ENCODE measurements at regions not wholly inside any gene's neighbourhood (a gene's known extent, or its start where the extent isn't known, plus 50 kb on each side); places are given as distances from the start of the nearest gene placed in this dataset.
"Not testable (repeated sequence)": the region's sequence is repeated elsewhere in the genome, so short reads cannot be mapped to it uniquely, and the experiment has no call there.

DNA sequence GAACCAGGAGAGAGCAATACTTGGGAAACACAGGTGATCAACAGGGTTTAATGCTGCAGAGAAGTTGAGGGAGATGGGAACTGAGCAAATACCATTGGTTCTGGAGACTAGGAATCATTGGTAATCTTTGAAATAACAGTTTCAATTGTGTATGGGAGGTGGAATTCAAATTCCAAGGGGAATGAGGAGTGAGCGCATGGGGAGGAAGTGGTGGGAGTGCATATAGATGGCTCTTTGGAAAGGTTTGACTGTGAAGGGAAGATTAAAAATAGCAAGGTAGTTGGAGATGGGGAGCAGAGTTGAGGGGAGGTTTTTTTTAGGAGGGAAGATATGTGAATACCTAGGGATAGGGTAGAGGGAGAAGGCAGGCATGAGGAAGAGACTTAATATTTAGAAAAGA is 51.1 kb upstream of the ROPN1 start:
- no peak for DNase-seq

DNA sequence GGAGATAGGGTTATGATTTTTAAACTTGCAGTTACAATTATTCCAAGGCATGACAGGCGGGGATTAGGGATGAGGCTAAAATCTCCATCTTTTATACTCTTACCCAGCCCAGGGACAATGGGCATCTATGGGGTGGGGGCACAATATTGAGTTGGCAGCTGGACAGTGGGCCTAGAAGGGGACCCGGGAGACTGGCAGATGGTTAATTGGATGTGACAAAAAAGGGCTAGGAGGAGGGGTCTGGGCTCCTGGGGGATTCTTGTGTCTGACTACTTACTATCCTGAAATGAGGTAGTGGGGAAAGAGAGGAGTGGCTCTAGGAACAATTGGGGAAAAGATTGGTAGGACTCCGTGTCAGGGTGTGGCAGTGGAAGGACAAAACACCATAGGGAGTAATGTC is 53.0 kb upstream of the ROPN1 start:
- DNase-seq: no peak

DNA sequence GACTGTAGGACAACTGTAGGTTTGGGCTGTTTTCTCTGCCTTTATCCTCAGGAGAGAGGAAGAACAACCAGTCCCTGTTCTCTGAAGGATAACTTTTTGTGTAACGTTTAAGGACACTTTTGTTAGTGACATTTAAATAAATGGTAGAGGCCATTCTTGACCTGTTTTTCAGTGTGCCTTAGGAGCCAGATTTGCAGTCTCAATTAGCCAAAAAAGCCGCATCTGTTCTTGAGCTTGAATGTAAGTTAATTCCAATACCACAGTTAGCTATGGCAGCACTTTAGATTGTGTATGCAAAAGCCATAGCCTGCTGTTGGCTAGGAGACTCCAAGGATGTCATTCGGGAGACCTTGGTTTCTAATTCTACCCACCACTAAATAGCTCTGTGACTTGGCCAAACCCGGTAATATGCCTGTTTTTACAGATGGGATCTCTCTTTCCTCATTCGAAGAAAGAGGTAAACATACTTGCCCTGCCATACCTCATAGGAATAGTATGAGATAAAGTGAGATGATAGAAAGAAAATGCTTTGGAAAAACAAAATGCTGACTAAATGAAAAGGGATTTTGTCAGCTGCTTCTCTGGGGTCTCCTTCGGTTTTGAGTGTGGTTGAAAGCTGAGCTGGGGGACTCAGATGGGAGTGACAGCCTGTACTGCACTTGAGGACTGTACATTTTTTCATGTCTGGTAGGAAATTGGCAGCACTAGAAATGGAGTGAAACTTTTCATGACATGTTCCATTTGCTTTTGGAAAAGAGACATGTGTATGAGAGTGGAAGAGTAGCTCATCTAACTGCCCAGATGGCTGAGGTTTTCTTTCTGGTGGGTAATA is 57.3 kb upstream of the ROPN1 start:
- no peak for DNase-seq

DNA sequence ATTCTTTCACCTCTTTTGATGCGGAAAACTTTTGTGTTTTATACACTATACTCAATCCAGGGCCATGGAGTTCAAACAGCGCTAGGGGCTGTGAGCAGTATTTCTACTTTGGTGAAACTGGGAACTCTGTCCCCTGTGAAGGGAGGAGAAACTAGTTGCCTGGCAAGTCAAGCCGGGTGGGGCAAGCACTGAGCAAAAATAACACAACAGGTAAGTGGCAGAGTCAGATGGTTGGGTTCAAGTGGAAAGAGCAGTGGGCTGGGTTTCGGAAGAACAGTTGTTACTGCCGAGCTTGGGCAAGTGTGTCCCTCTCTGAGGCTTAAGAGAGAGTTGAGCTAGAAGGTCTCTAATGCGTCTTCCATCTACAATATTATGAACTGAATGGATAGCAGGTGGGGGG is 59.7 kb upstream of the ROPN1 start:
- DNase-seq: no peak

- DNase-seq: peak; percentile 52
These were observed 61.9 kb upstream of the ROPN1 start for GRCh38 chr3:124053871-124054270.

- no peak for DNase-seq
These were observed 64.9 kb upstream of the ROPN1 start for GRCh38 chr3:124056846-124057245.

DNA sequence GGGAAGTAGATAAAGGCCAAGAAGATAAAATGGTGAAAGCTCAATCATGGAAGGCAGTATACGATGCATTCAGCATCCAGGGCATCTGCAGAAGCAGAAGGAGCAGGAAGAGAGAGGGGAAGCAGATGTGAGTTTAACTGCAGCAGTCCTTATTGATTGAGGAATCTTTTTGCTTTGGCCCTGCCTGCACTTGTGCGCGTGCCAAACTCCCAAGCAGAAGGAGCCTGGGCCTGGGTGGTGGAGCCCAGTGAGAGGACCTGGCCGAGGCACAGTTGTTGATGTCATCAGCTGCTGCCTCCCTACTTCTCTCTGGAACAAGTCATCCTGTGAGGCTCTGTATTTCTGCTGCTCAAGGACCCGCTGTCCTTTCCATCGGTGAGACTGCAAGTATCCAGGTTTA is 65.5 kb upstream of the ROPN1 start:
- peak; percentile 26 for DNase-seq

- no peak for DNase-seq
These were observed 67.7 kb upstream of the ROPN1 start for GRCh38 chr3:124059580-124059979.

DNA sequence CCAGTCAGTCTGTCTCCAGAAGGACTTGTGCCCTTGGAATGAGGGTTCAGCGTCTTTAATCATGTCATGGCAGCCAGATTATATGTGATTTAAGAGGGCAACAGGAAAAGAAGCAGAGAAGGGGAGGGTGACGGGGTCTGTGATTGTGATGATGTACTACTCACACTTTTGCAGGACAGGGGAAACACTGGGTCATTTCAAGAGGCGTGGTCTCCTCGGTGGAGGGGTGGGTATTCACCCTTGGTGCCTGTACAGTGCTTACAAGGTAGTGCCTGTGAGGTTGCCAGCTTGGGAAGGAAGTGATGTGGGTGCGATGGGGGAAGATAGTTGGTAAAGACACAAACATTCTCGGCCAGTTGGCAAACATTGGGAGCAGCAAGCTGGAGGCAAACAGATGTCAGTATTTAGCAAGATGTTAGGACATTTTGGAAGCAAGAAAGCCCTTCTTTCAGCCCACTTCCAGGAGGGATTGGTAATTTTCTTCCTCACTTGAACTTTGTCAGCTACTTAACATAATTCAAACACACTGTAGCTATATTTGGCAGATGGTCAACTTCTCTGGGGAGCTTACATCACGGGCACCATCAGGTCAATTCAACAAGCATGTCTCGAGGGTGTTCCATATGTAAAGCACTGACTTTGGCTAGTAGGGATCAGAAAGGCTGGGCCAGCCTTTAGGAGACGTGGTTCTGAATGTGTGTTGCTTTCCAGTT is 71.4 kb upstream of the ROPN1 start:
- peak; percentile 33 for DNase-seq

- no peak for DNase-seq
These were observed 72.1 kb upstream of the ROPN1 start for GRCh38 chr3:124064050-124064449.

GRCh38 chr3:124066543-124066942 is 74.6 kb upstream of the ROPN1 start:
- DNase-seq: not testable (repeated sequence)

DNA sequence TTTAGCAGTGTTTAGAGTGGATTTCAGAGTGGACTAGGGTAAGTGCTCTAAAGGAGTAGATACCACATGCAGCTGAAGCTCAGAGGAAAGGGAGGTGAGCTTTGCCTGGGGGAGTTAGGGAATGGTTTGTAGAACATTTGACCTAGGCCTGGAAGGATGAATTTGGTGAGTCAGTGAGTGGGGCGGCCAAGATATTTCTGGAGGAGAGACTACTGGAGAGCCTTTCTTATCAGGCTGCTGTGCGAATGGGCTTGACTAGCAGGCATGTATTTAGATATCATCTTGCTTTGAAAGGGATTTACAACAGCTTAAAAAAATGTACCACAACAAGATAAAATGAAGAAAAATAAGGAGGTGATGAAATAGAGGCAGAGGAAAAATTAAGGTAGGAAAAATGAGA is 77.8 kb upstream of the ROPN1 start:
- DNase-seq: not testable (repeated sequence)

DNA sequence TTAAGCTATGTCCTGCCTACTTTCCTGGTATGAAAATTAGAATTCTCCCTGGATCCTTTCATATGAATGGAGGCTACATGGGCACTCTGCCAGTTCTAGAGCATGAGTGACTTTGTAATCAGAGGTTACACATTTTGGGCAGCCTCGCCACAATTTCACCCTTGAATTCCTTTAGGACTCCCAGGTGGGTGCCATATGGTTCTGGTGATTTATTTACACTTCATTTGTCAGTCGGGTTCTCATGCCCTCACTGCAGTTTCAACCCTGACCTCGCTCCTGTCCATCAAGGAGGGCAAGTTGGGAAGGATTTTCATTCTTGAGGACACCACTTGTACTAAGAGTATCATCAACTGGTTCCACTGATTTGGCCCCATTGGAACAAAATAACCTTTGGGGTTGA is 83.2 kb upstream of the ROPN1 start:
- not testable (repeated sequence) for DNase-seq

- DNase-seq: no peak
These were observed 83.8 kb upstream of the ROPN1 start for GRCh38 chr3:124075753-124076152.

GRCh38 chr3:124076235-124076634 is 84.3 kb upstream of the ROPN1 start:
- no peak for DNase-seq

DNA sequence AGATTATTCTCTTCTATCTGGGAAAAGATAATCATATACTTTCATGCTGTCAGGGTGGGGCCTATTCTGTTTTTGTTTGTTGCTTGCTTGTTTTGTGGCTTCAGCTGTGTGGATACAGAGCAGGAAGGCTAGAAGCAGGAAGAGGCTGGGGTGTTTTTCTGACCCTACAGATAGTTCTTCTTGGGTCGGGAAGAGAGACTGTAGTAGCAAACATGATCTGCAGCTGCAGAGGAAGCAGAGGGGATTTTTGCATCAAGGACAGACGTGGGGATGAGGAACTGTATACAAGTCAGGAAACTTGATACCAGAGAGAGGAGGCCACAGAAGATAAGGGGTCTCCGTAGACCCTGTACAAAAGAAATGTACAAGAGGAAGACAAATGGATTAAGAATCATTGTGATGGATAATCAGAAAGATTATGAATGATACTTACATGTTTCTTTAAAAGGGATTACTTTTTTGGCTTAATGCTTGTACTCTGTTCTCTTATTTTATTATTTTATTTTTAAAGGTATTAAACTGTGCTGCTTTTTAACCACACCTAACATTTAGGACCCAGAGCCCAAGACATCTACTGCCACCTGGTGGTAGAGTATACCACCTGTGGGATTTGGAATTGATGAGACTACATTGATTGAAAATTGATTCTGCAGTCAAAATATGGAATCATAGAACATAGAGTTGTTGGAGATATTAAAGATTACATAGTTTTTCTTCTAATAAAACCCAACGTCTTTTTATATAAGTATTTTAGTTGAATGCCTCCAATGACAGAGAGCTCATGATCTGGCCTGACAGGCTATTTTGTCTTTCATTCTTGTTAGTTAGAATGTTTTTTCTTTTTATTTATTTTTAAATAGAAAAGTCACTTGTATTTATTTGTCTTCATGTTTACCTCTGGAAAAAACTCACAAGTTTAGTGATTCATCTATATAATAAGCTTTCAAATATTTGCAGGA is 87.3 kb upstream of the ROPN1 start:
- DNase-seq: peak; percentile 67

- no peak for DNase-seq
These were observed 88.0 kb upstream of the ROPN1 start for GRCh38 chr3:124079912-124080276.

DNA sequence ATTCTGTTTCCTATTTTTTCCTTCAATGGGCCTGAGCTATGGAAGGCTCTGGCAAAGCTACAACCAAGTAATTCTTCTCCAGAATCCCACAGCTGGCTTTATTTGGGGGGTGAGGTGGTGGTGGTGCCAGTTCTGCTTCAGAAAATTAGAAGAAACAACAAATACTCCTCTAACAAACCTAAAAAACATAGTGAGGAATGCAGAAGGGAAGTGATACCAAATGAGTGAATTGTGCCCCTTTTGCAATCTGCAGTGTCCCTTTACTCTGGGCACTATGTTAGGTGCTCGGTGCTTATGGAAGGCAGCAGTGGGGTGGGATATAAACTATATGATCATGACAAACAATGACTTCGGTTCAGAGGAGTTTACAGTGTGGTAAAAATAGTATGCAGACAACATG is 90.4 kb upstream of the ROPN1 start:
- no peak for DNase-seq

DNA sequence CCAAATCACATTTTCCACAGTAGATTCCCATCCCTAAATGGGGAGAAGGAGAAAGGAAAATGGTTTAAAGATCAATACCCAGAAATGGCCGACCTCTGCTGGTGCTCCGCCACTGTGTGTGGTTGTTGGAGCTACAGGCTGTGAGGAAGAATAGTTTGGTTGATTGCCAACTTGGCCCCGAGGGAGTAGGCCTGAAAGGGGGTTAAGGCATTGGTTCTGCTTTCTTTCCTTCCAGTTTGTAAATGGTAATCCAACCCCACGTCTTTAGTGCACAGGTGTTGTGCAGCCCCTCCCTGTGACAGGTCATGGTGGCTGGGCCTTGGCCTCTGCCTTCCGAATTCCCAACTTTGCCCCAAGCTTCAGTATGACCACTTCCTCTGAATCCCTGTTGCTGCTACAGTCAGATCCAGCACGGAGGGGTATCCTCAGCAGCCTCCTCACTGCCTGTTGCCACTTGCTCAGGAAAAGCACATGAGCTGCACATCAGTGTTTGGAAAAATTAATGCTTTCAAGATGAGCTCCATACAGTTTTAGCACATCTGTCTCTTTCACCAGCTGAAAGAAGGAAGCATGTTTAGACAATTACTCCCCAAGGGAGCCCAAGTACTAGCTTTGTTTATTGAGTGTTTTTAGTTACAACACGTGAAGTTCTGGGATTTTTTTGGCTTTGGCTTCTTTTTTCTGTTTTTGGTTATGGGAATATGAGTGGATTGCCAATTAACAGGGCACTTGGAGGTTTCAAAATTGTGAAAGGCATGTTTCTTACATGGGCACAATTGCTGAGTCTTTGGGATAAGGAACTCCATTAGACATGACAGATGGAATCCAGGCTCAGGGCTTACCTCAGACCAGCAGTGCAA is 92.3 kb upstream of the ROPN1 start:
- DNase-seq: no peak

- DNase-seq: no peak
These were observed 96.9 kb upstream of the ROPN1 start for GRCh38 chr3:124088801-124089200.

DNA sequence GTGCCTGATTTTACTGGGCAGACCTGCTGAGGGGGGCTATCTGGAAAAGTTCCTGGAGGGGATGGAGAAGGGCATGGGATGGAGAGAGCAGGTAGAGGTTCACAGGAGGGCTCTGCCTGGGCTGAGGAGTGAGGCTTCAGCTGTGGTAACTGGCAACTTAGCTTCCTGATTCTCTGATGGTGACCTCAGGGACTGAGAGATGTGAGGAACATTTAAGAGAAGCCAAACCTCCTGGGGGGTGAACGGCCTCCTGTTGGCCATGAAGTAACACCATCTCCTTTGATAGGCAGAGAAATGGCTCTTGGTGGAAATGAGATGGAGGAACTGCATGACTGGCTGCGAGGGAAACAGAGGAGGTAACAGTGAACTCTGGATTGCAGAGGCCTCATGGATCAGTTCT is 97.3 kb upstream of the ROPN1 start:
- no peak for DNase-seq

- DNase-seq: no peak
These were observed 99.8 kb upstream of the ROPN1 start for GRCh38 chr3:124091716-124092115.
